Fibroblast of mammary gland (primary cell): ENCODE measurements at regions not wholly inside any gene's neighbourhood (a gene's known extent, or its start where the extent isn't known, plus 50 kb on each side); places are given as distances from the start of the nearest gene placed in this dataset.

ENCODE experiments used
- DNase-seq: peaks from one replicate; pipeline ENCODE4 v3.0.0-alpha.2; 2010; ENCODE audit warnings: low read depth
- H3K4me3 ChIP-seq: 2 replicates; pipeline ENCODE4 v1.5.1; 2011; ENCODE audit warnings: low read depth, mild to moderate bottlenecking, low read length, moderate library complexity; ENCODE audit not compliant: control insufficient read depth
- TF ChIP-seq, protein P1 (sequence below): conservative IDR thresholded peaks from 2 replicates; pipeline ENCODE4 v1.5.1; 2011; ENCODE audit warnings: low read depth, low read length, inconsistent platforms; ENCODE audit not compliant: control insufficient read depth, insufficient read depth

DNA sequence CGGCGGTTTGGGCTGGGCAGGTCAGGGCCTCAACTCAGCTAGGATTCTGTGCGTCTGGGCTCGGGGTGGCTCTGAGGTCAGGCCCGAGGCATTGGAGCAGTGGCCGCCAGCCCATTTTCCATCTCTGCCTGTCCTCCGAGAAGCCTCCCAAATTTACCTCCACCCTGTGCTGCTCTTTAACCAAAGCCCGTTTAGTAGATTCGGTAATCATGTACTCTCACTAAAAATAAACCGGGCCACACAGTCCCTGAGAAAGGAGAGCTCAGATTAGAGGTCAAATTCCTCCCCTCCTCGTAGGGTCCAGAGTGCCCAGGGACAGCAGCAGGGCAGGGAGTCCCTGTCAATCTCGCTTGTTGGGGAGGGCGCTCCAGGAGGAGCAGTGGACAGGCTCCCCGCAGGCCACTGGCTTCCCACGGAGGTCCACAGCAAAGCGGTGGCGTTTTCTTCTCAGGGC, 88.7 kb upstream of the CHST15 start:
- DNase-seq: no peak
- TF ChIP-seq, protein P1, sequence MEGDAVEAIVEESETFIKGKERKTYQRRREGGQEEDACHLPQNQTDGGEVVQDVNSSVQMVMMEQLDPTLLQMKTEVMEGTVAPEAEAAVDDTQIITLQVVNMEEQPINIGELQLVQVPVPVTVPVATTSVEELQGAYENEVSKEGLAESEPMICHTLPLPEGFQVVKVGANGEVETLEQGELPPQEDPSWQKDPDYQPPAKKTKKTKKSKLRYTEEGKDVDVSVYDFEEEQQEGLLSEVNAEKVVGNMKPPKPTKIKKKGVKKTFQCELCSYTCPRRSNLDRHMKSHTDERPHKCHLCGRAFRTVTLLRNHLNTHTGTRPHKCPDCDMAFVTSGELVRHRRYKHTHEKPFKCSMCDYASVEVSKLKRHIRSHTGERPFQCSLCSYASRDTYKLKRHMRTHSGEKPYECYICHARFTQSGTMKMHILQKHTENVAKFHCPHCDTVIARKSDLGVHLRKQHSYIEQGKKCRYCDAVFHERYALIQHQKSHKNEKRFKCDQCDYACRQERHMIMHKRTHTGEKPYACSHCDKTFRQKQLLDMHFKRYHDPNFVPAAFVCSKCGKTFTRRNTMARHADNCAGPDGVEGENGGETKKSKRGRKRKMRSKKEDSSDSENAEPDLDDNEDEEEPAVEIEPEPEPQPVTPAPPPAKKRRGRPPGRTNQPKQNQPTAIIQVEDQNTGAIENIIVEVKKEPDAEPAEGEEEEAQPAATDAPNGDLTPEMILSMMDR: no peak
- no peak overlapping the region for H3K4me3 ChIP-seq

DNA sequence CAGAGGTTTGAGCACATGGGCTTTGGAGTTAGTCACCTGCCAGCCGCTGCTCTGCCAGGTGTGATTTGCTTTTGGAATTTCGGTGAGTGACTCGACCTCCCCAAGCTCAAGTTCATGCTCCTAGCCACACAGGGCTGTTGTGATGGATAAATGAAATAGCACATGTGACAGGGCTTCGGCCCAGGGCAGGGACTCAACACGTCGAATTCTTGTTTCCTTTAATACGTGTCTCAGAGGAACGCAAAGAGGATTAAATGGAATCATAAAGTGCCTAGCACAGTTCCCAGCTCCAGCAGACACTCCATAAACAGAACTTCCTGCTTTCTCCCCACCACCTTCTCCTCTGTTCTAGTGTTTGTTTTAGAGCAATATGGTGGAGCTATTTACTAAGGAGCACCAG, 88.3 kb upstream of the CHST15 start:
- no peak overlapping the region for H3K4me3 ChIP-seq
- TF ChIP-seq, protein P1: no peak
- no peak for DNase-seq

DNA sequence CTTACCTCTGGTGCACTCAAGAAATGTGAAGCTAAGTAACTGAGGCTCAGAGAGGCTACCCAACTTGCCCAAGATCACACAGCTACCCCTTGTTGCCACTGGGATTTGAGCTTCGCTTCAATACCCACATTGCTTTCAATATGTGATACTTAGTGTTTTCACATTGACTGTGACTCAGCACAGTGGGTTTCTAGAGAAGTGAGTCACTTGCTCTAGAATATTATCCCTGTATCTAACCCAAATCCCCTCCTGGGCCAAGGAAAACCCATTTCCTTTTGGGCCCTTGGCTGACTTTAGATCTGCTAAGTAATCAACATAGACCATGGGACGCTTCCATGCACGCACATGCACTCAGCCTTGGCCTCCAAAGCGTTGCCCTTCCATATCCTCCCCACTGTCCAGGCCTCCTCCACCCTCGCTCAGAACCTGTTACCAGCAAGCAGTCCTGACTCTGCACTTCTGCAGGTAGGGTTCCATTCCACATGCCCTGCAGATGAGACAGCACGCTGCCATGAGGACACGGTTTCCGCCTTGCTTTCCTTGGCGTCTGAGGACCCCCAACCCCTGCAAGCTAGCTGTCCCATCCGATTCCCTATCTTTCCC, 87.7 kb upstream of the CHST15 start:
- TF ChIP-seq, protein P1: no peak
- DNase-seq: peak; percentile 38
- no peak overlapping the region for H3K4me3 ChIP-seq

DNA sequence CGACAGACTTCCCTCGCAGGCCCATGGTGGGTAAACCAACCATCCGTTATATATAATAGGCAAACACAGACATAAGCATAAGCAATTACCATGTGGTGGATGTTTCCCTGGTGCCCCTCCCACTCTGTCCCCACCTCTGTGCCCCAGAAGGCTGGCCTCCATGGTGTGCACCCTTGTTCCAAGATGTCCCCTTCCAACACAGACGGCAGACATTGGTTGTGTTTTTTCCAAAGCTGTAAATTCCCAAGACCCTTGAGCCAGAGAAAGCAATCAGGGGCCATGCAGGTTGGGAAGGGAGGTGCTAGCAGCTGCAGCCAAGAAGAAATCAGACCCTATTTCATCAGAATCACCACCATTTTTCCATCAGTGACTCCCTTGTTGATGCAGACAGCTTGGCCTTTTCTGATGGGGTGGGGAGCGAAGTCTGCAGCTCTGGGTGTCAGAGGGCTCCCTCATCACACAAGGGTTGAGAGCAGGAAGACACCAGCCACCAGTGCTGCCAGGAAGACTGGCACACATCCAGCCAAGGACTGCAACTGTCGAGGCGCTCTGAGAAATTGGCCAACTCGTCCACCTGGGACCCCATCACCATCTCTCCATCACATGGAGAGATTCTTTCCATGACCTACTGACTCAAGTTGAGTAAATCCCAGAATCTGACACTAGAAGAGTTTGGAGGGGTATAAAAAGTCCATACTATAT, 86.8 kb upstream of the CHST15 start:
- TF ChIP-seq, protein P1: no peak

DNA sequence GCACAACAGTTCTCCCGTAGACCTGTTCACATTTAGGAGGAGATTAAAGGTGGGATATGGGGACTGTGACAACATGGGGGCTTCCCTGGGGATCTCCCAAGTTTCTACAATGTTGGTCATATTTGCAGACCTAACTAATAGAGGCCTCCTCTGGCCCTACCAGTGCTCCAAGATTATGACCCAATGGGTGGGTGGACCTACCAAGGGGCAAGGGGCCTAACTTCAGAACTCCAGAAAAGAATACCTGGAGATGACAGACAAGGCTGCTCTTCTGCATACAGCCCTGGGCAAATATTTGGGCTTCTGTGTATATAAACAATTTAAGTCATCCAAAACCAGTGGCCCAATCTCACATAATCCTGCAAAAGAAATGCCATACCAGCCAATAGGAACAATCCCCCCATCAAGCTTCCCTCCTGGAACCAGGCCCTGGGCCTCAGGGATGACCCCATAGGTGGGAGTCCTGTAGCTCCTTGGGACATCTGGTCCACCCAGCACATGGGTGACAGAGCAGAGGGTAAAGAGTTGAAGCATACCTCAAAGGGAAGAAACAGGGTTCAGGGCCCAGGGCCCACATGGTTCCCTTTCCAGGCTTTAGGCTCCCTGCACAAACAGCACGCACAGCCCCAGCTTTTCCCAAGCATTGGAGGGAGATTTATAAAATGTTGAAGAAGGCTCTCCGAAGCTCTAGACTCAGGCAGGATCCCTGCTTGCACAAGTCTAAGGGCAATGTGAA, 86.1 kb upstream of the CHST15 start:
- no peak overlapping the region for H3K4me3 ChIP-seq
- TF ChIP-seq, protein P1: no peak
- DNase-seq: no peak

More for the DNA sequence above, 86.8 kb upstream of the CHST15 start:
- no peak overlapping the region for H3K4me3 ChIP-seq
- no peak for DNase-seq

DNA sequence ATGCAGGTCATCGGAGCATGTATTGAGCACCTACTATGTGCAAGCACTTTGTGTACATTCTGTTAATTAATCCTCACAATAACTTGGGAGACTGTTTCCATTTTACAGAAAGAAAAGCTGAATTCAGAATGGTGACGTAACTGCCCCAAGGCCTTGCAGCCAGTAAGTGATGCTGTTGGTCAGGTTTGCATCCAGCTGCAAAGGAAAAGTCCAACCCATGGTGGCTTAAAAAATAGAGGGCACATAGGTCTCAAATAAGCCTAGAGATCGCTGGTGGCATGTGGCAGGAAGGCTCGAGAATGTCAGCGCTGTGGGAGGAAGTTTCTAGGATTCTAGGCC, 83.8 kb upstream of the CHST15 start:
- H3K4me3 ChIP-seq: no peak overlapping the region
- TF ChIP-seq, protein P1: no peak
- DNase-seq: no peak
